ENCODE measurements at regions not wholly inside any gene's neighbourhood (a gene's known extent, or its start where the extent isn't known, plus 50 kb on each side); places are given as distances from the start of the nearest gene placed in this dataset.

GRCh38 chr12:98253207-98254037 lies 262.0 kb upstream of the TMPO start:
- FAIRE-seq: no peak
- TF ChIP-seq, protein P1, sequence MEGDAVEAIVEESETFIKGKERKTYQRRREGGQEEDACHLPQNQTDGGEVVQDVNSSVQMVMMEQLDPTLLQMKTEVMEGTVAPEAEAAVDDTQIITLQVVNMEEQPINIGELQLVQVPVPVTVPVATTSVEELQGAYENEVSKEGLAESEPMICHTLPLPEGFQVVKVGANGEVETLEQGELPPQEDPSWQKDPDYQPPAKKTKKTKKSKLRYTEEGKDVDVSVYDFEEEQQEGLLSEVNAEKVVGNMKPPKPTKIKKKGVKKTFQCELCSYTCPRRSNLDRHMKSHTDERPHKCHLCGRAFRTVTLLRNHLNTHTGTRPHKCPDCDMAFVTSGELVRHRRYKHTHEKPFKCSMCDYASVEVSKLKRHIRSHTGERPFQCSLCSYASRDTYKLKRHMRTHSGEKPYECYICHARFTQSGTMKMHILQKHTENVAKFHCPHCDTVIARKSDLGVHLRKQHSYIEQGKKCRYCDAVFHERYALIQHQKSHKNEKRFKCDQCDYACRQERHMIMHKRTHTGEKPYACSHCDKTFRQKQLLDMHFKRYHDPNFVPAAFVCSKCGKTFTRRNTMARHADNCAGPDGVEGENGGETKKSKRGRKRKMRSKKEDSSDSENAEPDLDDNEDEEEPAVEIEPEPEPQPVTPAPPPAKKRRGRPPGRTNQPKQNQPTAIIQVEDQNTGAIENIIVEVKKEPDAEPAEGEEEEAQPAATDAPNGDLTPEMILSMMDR (IDR thresholded peaks at IDR 0.05; ENCODE audit: insufficient read depth, missing control alignments): no peak
- DNase-seq (ENCODE audit: insufficient read length, low spot score): no peak

- FAIRE-seq: no peak
- no peak for DNase-seq (ENCODE audit: insufficient read length, low spot score)
- TF ChIP-seq, protein P1 (IDR thresholded peaks at IDR 0.05; ENCODE audit: insufficient read depth, missing control alignments): no peak
Measured at GRCh38 chr12:98256830-98257229, 258.6 kb upstream of the TMPO start.

DNA sequence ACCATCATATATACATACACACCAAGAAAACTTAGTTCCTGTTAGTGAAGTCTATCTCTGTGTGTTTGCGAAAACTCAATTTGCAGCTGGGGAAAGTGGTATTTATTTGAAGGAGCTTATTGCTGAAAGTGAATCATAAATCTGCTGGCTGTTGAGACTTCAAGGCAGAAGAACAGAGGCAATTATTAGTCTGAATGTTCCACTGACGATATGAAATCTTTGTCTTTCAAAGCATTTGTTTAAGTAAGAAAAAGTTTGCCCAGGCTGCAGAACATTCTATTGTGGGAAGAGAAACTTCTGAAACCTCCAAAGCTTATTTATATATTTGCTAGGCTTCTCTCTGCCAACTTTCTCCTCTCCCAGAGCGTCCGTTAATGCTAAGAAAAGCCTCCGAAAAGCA lies 255.7 kb upstream of the TMPO start:
- TF ChIP-seq, protein P1 (IDR thresholded peaks at IDR 0.05; ENCODE audit: insufficient read depth, missing control alignments): no peak
- DNase-seq (ENCODE audit: insufficient read length, low spot score): no peak
- no peak for FAIRE-seq

DNA sequence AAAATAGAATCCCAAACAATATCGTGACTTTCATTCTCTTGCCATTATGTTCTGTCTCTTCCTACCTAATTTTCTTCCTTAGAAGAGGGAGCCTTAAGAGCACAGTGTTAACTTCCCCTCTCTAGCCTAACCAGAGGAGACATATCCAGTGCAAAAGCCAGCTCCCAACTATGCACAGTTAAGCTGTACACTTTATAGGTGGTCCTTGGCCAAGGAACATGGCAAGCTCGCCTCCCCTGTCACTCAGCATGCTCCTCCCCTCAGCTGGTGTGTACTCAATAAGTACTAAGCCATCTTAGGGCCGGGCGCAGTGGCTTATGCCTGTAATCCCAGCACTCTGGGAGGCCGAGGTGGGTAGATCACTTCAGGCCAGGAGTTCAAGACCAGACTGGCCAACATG lies 255.1 kb upstream of the TMPO start:
- TF ChIP-seq, protein P1 (IDR thresholded peaks at IDR 0.05; ENCODE audit: insufficient read depth, missing control alignments): no peak
- no peak for FAIRE-seq

DNA sequence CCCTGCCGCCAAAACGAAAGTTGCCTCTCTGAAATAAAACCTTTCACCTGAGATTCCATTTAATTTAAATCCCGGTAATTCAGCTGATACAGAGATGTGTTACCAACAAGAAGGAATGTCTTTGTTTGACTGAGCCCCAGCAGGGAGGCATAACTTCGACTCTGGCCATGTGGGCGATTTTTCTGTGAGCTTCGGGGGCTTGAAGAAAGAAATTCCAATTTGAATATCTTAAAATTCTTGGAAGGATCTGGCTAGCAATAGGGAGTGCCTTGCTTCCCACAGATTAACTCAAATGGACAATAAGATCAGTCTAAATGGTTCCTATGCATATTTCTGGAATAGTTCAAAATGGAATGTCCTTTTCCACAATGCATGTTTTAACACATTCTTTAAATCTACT lies 252.5 kb upstream of the TMPO start:
- FAIRE-seq (no peak), DNase-seq (ENCODE audit: insufficient read length, low spot score) (no peak)
- TF ChIP-seq, protein P1 (IDR thresholded peaks at IDR 0.05; ENCODE audit: insufficient read depth, missing control alignments): no peak

More for the DNA sequence above, 255.1 kb upstream of the TMPO start:
- no peak for DNase-seq (ENCODE audit: insufficient read length, low spot score)

DNA sequence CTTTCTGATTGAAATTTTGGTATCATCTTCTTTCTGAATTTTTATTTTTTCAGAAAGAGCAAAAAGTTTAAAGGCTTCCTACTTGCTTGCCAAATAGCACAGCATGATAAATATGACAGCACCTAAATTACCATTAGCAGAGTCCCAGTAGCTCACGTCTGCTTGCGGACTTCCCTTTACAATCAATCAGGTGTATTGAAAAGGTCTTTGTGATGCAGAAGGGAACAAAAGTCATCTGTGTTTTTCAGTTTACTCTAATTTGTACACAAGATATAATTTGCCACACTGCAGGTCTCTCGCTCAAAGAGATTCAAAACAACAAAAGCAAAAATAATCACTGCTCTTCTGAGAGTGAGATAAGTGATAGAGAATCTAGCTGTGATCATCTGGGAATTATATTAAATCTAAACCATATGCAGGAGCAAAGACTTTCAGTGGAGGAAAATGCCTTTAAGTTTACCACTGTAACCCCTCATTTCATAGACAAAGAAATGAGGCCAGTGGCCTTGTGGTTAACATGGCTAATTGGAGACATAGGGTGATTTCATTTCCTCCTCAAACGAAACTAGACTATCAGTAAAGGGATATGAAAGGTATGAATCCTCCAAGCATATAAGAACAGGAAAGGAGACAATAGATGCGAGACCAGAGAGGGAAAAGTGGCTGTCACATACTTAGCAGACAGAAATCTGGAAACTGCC lies 240.8 kb upstream of the TMPO start:
- no peak for FAIRE-seq
- DNase-seq (ENCODE audit: insufficient read length, low spot score): no peak
- TF ChIP-seq, protein P1 (IDR thresholded peaks at IDR 0.05; ENCODE audit: insufficient read depth, missing control alignments): no peak

GRCh38 chr12:98275131-98275475 lies 240.3 kb upstream of the TMPO start:
- DNase-seq (ENCODE audit: insufficient read length, low spot score) (no peak), FAIRE-seq (no peak)
- TF ChIP-seq, protein P1 (IDR thresholded peaks at IDR 0.05; ENCODE audit: insufficient read depth, missing control alignments): no peak
